ENCODE measurements at regions not wholly inside any gene's neighbourhood (a gene's known extent, or its start where the extent isn't known, plus 50 kb on each side); places are given as distances from the start of the nearest gene placed in this dataset.

- TF ChIP-seq EZH2 (IDR thresholded peaks at IDR 0.05; ENCODE audit: low read depth) (no peak), CTCF (conservative IDR thresholded peaks at IDR 0.05) (no peak)
- Histone ChIP-seq H3K4me2 (no peak overlapping the region), H3K27me3 (ENCODE audit: insufficient read depth, low read depth) (no peaks in the 10 kb centered on the region), H3K36me3 (ENCODE audit: low read depth) (no peaks in the 10 kb centered on the region), H2AFZ (no peak overlapping the region), H3K9me2 (ENCODE audit: insufficient read depth) (no peaks in the 10 kb centered on the region), H3K79me2 (ENCODE audit: low read depth) (no peaks in the 10 kb centered on the region), H3F3A (ENCODE audit: insufficient read depth, low read depth) (no peaks in the 10 kb centered on the region), H4K20me1 (ENCODE audit: insufficient read depth) (no peaks in the 10 kb centered on the region), H3K9me3 (ENCODE audit: insufficient read depth, low read depth) (no peaks in the 10 kb centered on the region), H3K27ac (no peak overlapping the region), H3K4me1 (replicated peaks; ENCODE audit: insufficient read depth) (no peaks in the 10 kb centered on the region), H3K4me3 (no peak overlapping the region)
- CTCF ChIA-PET, result interaction anchor here (0.6 kb wide), 2 partner anchors 19 to 1057 kb away, joined by 3 read pairs; no protein-coding TSS in a partner anchor
- POLR2A ChIA-PET (ENCODE audit: unreplicated experiment), result no interaction called here
- no peak for DNase-seq
- no TSS peak for BruUV-seq (replicated peaks)
- intact Hi-C loops (cut with micrococcal nuclease; ENCODE audit: unreplicated experiment), result no loop called here
Observed at GRCh38 chr6:91994787-91995186, 1407.9 kb upstream of the MAP3K7 start.

GRCh38 chr6:91982559-91982958, 1395.7 kb upstream of the MAP3K7 start:
- Histone ChIP-seq H3K4me2 (no peak overlapping the region), H4K20me1 (ENCODE audit: insufficient read depth) (no peaks in the 10 kb centered on the region), H3F3A (ENCODE audit: insufficient read depth, low read depth) (no peaks in the 10 kb centered on the region), H3K4me3 (no peak overlapping the region), H3K9me3 (ENCODE audit: insufficient read depth, low read depth) (no peaks in the 10 kb centered on the region), H2AFZ (no peak overlapping the region), H3K27ac (no peak overlapping the region), H3K4me1 (replicated peaks; ENCODE audit: insufficient read depth) (no peaks in the 10 kb centered on the region), H3K27me3 (ENCODE audit: insufficient read depth, low read depth) (no peaks in the 10 kb centered on the region), H3K9me2 (ENCODE audit: insufficient read depth) (no peaks in the 10 kb centered on the region), H3K79me2 (ENCODE audit: low read depth) (no peaks in the 10 kb centered on the region), H3K36me3 (ENCODE audit: low read depth) (no peaks in the 10 kb centered on the region)
- TF ChIP-seq EZH2 (IDR thresholded peaks at IDR 0.05; ENCODE audit: low read depth) (no peak), CTCF (conservative IDR thresholded peaks at IDR 0.05) (no peak)
- CTCF ChIA-PET, result no interaction called here
- intact Hi-C loops (cut with micrococcal nuclease; ENCODE audit: unreplicated experiment), result no loop called here
- no peak for DNase-seq
- POLR2A ChIA-PET (ENCODE audit: unreplicated experiment), result no interaction called here
- BruUV-seq (replicated peaks), result no TSS peak

- no TSS peak for BruUV-seq (replicated peaks)
- no peaks in the 10 kb centered on the region for H3K4me1 ChIP-seq (replicated peaks; ENCODE audit: insufficient read depth)
- no peak overlapping the region for H3K27ac ChIP-seq
- no peaks in the 10 kb centered on the region for H3K9me3 ChIP-seq (ENCODE audit: insufficient read depth, low read depth)
- TF ChIP-seq CTCF (conservative IDR thresholded peaks at IDR 0.05) (no peak), EZH2 (IDR thresholded peaks at IDR 0.05; ENCODE audit: low read depth) (no peak)
- no peak for DNase-seq
- H3K9me2 ChIP-seq (ENCODE audit: insufficient read depth), result no peaks in the 10 kb centered on the region
- no peaks in the 10 kb centered on the region for H3K27me3 ChIP-seq (ENCODE audit: insufficient read depth, low read depth)
- intact Hi-C loops (cut with micrococcal nuclease; ENCODE audit: unreplicated experiment), result no loop called here
- CTCF ChIA-PET, result no interaction called here
- H3K36me3 ChIP-seq (ENCODE audit: low read depth), result no peaks in the 10 kb centered on the region
- H4K20me1 ChIP-seq (ENCODE audit: insufficient read depth), result no peaks in the 10 kb centered on the region
- no peak overlapping the region for H2AFZ ChIP-seq
- H3K4me3 ChIP-seq, result no peak overlapping the region
- no peaks in the 10 kb centered on the region for H3K79me2 ChIP-seq (ENCODE audit: low read depth)
- POLR2A ChIA-PET (ENCODE audit: unreplicated experiment), result no interaction called here
- no peak overlapping the region for H3K4me2 ChIP-seq
- H3F3A ChIP-seq (ENCODE audit: insufficient read depth, low read depth), result no peaks in the 10 kb centered on the region
Observed at GRCh38 chr6:91976797-91977196, 1389.9 kb upstream of the MAP3K7 start.
